ENCODE measurements at regions not wholly inside any gene's neighbourhood (a gene's known extent, or its start where the extent isn't known, plus 50 kb on each side); places are given as distances from the start of the nearest gene placed in this dataset.
"Not testable (repeated sequence)": the region's sequence is repeated elsewhere in the genome, so short reads cannot be mapped to it uniquely, and the experiment has no call there.

DNA sequence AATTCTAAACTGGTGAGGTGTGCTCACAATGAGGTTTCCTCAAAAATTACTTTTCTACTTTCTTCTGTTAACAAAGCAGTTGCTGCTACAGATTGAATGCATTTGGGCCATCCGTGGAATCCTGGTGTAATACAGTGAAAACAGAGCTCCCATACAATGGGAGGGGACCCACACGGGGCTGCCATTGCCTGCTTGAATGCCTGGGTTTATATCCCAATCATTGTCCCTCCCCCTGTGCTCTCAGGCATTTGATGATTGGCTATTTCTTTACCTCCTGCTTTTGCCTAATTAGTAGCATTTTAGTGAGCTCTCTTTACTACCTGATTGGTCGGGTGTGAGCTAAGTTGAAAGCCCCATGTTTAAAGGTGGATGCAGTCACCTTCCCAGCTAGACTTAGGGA, 52.9 kb upstream of the CSF1 start:
- intact Hi-C loops (cut with DNase I); DNase-seq: not testable (repeated sequence)

DNA sequence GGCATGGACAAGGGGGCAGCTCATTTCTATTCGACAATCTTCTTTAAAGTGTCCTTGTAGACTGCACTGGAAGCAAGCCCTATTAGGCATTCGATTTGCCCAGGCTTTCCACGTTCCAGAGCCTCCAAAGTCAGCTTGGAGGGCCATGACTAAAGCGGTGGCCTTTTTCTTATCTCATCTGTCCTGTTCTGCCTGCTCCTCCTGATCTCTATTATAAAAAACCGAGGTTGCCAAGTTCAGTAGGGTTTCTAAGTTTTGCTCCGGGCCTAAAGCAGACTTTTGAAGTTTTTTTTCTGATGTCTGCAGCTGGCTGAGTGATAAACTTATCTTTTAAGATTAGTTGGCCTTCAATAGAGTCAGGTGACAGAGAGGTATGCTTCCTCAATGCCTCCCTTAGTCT, 54.7 kb upstream of the CSF1 start:
- DNase-seq; intact Hi-C loops (cut with DNase I): not testable (repeated sequence)

DNA sequence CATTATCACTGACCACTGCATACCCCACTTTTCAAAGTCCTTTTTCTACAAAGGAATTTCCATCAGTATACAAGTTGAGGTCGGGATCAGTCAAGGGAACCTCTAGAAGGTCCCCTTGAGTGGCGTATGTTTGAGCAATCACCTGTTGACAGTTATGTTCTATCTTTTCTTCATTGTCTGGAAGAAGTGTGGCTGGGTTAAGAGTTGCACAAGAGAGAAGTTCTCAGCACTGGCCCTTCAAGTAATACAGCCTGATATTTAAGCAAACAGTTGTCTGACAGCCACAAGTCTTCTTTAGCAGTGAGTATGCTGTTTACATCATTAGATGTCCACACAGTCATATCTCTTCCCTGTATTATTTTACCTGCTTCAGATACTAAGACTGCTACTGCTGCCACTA, 56.7 kb upstream of the CSF1 start:
- DNase-seq; intact Hi-C loops (cut with DNase I): not testable (repeated sequence)

DNA sequence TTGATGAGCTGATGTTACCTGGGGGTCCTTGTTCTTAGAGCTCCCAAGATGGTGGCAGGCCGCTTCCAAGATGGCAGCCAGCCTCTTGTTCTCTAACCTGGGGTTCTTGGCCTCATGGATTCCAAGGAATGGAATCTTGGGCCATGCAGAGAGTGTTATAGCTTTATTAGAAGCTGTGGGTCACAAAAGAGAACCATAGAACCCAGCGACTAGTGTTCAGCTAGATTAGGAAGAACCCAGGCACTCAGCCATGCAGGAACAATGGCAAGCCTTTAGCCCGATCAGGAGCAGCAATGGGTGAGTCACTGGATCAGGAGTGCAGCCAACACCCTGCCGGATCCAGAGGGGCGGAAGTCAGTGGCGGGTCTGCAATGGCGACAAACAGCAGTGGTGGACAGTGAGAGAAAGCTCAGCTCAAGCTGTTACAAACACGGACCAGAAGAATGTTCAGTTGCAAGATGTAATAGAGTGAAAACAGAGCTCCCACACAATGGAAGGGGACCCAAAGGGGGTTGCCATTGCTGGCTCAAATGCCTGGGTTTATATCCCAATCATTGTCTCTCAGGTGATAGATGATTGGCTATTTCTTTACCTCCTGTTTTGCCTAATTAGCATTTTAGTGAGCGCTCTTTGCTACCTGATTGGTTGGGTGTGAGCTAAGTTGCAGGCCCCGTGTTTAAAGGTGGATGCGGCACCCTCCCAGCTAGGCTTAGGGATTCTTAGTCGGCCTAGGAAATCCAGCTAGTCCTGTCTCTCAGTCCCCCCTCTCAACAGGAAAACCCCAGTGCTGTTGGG, 58.2 kb upstream of the CSF1 start:
- intact Hi-C loops (cut with DNase I), result not testable (repeated sequence)
- DNase-seq, result peak; percentile 28 to 95 (median 82)

DNA sequence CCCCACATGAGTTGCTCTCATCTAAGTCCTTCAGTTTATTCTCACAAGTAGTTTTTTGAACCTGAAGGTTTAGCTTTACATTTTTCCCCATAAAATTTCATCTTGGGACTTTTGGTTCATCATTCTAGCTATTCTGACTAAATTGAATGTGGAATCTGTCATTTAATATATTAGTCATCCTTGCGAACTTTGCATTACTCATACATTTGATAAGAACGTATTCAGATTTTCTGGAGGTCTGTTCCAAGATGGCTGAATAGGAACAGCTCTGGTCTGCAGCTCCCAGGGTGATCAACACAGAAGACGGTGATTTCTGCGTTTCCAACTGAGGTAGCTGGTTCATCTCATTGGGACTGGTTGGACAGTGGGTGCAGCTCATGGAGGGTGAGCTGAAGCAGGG, 59.8 kb upstream of the CSF1 start:
- intact Hi-C loops (cut with DNase I), result no loop called here
- no peak for DNase-seq

DNA sequence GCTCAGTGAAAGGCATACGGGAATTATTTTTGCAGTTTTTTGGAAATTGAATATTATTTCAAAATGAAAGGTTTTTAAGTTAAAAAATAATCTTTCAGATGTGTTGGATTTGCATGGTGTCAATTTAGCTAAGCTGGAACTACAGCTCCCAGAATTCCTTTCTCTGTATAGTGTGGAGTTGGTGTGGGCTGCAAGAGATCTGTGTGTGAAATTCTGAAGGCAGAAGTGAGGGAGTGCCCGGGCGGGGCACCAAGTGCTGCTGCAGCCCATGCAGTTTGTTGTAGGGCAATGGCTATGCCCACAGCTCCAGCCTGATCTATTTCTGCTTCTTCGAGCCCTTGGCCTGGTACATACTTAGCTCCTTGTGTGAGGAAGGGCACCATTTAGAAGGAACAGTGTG, 60.5 kb upstream of the CSF1 start:
- peak in 17 of 42 donors; percentile 18 to 71 (median 31) for DNase-seq
- intact Hi-C loops (cut with DNase I), result no loop called here

DNA sequence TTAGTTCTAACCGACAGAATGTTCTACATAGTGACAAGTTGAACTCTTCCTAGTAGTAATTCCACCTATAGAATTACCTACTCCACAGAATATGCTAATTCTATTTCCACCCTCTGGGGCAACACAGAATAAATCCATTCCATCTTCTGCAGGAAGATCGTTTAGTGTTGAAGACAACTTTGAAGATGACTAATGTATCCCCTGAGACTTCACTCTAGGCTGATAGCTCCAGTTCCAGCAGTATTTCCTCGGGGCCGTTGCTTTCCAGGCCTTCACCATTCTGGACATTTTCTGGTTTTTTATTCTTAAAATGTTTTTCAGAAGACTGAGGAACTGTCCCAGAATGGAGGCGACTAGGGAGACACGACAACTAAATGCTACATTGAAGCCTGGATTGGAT, 61.0 kb upstream of the CSF1 start:
- DNase-seq, result peak in 1 of 42 donors; percentile 28
- intact Hi-C loops (cut with DNase I), result no loop called here

DNA sequence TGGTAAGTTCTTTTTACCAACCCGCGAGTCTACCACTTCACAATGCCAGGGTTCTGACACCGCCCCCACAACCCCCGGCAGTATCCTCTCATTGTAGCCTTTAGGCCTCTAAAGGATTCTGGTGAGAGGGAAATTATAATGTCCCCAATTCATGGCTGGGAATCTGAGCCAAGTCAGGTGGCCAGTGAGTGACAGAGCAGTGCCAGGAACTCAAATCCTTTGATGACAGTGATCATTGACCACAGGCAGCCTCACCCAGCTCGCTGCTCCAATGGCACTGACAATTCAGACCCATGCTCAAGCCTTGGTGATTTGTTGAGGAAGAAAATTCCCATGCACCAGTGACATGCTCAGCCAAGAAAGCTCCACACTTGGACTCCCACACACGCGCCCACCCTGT, 63.4 kb upstream of the CSF1 start:
- DNase-seq, result peak in 1 of 42 donors; percentile 72
- intact Hi-C loops (cut with DNase I), result no loop called here

DNA sequence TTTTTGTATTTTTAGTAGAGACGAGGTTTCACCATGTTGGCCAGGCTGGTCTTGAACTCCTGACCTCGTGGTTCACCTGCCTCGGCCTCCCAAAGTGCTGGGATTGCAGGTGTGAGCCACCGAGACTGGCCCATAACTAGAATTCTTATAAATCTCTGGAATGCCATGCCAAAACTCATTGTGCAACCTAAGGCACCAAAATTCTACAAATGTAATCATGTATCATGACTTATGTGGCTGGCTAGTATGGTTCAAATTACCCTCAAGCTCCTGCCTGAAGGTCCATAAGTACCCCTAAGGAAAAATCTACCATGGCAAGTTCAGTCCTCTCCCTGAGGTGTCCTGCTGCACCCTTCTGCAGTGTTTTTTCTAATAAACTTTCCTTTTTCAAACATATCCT, 63.8 kb upstream of the CSF1 start:
- DNase-seq, result no peak
- intact Hi-C loops (cut with DNase I), result no loop called here

DNA sequence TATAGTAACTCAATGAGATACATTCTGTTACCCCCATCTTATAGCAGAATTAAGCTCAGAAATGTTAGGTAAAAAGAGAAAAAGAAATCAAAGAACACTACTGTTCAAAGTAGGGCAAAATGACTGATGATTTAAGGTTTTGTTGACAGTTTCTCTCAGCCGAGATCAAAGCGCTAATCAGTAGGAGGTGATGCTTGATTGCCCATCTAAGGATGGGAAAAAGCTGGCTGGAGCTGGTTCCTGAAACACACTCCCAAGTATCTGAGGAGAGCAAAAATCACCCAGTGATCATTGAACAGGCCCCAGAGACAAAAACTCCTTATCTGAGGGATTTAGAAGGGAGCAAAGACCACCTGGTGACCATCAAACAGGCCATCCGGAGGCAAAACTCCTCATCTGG, 64.5 kb upstream of the CSF1 start:
- intact Hi-C loops (cut with DNase I), result no loop called here
- no peak for DNase-seq

DNA sequence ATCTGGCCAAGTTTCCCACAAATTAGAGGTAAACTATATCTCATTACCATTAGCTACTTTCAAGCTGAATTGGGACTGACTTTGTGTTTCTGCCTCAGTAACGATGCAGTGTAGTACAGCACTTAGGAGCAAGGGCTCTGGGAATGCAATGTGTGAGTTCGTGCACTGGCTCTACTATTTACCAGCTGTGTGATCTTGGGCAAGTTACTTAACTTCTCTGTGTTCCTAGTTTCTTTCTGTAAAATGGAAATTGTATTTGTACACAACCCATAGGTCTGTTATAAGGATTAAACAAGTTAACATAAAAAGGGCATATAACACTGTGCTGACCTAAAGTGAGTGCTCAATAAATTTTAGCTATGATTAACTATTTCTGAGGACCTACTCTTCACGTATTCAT, 65.0 kb upstream of the CSF1 start:
- no peak for DNase-seq
- intact Hi-C loops (cut with DNase I), result no loop called here

DNA sequence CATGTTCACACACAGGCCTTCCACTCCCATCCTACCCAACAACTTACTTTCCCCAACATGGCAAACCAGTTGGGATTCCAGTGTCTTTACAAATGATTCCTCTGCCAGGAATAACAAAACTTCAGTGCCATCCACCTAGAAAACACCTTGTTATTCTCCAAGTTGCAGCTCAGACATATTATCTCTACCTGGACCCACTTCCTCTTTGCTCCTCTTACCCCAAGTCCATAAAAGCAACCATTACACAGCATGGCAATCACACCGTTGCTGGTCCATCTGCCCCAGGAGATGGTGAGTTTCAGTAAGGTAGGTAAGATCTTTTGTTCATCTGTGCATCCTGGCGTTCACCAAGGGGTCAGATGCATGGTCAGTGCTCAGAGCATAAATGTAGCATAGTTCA, 66.0 kb upstream of the CSF1 start:
- DNase-seq, result no peak
- intact Hi-C loops (cut with DNase I), result no loop called here

DNA sequence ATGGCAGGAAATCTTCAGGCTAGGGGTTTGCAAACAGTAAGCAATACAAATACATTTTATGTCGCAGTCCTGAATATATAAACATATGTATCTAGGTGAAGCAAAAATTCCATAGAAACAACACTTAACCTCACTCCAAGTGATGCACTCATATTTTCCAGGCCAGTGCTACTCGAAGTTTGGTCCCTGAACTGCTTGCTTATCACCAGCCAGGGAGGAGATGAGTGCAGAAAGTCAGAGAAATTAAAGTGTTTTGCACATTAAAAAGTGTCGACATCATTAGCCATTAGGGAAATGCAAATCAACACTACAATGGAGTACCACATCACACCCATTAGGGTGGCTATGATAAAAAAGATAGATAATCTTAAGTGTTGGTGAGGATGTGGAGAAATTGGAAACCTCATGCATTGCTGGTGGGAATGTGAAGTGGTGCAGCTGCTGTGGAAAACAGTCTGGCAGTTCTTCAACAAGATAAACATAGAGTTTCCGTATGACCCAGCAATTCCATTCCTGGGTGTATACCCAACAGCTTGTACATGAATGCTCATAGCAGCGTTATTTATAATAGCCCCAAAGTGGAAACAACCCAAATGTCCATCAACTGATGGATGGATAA, 70.5 kb upstream of the CSF1 start:
- intact Hi-C loops (cut with DNase I), result no loop called here
- DNase-seq, result no peak

DNA sequence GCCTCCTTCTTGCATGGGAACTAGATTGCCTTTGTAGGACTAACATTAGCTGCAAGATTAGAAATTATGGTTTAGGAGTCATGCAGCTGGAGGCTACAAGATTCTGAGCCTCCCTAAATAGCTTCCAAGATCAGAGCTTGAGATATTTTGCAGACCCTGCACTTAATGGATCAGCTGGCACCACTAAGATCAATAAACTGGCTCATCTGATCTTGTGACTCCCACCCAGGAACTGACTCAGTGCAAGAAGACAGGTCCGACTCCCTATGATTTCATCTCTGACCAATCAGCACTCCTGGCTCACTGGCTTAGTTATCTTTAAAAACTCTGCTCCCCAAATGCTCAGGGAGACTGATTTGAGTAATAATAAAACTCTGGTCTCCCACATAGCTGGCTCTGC, 71.4 kb upstream of the CSF1 start:
- DNase-seq; intact Hi-C loops (cut with DNase I): not testable (repeated sequence)

DNA sequence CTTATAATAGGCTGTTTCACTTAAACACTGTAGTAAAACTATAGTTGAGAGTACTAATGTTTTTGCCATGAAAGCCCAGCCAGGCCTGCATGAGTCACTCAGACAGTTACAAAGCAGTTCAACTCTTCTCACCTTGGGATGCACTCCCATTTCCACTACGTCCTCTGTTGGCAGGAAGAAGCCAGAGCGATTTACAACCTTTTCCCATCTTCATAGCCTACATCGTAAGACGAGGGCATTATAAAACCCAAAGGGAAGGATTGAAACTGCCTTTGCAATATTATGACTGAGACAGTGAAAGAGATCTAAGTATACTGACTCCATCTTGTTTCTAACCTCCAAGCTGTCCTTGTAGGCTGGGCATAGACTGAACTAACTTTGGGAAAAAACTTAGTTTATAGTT, 71.8 kb upstream of the CSF1 start:
- DNase-seq, result peak in 1 of 42 donors; percentile 16
- intact Hi-C loops (cut with DNase I), result no loop called here

DNA sequence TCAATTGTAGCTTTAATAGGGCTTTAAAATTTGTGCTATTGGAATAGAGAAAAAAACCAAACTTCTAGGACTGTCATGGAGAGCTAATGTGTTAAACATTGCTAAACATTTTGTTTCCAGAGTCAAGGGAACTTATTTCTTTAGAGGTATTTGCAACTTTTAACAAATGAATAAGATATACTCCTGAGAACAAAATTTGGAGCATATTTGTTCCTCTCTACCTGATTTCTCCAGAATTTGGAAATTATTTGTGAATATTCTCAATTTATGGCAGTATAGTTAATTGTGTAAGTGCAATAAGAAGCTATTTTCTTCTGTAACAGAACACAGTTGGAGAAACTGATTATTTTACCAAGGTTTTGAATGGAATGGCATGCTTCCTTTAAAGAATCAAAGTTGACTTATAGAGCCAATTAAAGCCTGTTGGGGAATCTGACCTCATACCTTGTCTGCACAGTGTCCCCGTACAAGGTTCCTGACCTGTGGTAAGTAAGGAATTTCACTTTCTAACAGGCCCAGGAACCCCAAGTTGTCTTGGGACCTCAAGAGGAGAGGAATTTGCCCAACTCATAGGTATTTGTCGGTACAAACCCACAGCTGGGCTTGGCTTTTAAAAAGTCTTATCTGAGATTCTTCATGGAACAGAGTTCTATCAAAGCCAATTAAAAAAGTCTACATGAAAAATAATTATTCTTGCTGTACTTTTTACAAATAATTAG, 72.6 kb upstream of the CSF1 start:
- DNase-seq, result no peak
- intact Hi-C loops (cut with DNase I), result no loop called here

DNA sequence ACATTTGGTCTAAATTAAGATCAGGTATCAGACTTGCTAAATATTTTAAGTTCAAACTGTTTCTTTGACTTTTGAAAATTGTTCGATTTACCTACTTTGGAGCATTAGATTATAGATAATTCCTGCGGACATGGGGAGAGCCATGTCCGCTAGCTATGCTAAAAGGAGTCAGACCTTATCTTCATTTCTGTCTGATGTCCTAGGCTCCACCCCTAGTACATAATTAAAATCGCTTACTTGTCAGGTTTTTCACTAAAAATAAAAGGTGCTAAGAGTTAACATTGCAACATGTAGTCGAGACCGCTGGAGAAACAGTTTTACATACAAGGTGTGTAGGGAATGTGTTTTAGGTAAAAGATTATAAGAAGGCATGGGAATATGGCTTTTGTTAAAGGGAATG, 71.9 kb upstream of the EPS8L3 start:
- intact Hi-C loops (cut with DNase I); DNase-seq: not testable (repeated sequence)

DNA sequence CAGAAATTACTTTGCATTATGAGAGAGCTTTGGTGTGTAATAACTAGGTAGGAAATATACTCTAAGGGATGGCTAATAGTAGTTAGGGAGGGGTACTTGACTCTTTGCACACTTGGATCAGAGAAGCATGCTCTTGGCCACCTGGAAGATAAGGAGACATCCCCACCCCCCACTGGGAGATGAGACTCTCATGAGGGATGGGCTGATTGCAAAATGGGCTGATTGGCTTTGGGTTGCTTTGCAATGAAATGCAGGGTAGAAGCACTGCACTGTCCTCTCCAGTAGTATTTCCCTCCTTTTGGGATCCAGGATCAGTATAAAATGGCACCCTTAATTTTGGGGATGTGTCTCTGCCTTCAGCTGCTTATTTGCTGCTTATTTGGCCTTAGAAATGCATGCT, 71.2 kb upstream of the EPS8L3 start:
- intact Hi-C loops (cut with DNase I), result no loop called here
- peak in 1 of 42 donors; percentile 33 for DNase-seq

DNA sequence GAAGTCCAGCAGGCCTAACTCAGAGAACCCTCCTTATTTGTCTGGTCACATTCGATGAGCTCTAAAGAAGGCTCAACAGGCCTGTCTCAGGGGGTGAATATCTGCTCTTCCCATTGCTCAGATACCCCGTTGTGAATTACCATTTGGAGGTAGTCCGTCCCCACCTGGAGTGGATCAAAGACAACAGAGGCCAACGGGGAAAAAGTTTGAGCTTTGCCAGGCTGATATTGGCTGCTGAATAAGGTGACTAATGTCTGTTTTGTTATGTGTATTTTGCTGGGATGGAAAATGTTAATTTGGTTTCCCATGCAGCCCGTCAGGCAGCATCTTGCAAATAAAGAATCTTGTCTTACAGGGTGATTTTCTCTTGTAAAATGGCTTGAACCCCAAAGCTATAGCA, 69.2 kb upstream of the EPS8L3 start:
- DNase-seq, result peak in 1 of 42 donors; percentile 10
- intact Hi-C loops (cut with DNase I), result no loop called here

DNA sequence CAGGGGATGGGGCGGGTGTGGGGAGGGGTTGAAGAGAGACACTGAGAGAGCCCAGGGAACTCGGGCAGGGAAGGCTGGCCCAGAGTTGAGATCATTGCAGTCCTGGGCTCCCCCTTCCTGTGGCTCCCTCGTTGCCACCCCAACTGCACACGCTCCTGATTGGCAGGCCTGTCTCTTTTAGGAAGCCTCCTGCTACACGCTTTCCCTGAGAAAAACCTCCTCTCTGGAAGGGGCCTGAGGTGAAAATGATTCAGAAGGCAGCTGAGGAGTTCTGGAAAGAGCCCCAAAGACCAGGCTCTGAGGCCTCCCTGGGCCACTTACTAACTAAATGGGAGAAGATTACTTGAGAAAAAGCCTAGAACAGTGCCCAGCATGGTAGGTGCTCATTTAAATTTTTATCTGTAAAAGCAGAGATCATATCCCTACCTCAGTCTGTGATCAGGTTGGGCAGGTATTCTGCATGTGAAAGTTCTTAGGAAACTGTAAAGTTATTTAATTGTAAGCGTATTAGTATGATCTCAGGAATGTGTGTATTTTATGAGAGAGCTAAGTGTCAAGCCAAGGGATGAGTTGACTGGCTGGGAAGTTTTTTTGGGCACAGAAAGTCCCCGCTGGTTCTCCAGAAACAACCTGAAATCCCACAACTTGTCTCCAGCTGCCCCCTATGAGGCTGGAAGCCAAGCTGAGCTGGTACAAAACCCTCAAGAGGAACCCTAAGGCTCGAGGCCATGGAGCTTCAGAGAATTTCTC, 65.2 kb upstream of the EPS8L3 start:
- DNase-seq, result peak in 2 of 42 donors; percentile 4 to 8
- intact Hi-C loops (cut with DNase I), result no loop called here

All from head of caudate nucleus (tissue), 42 donors.